HL-60 (cell line): ENCODE measurements at regions not wholly inside any gene's neighbourhood (a gene's known extent, or its start where the extent isn't known, plus 50 kb on each side); places are given as distances from the start of the nearest gene placed in this dataset.

Experiments used
- CTCF ChIP-seq: IDR thresholded peaks from one replicate; pipeline ENCODE4 v1.5.1; 2011; ENCODE audit warnings: low read length, control low read depth, inconsistent platforms; ENCODE audit not compliant: insufficient read depth
- GABPA ChIP-seq: IDR thresholded peaks from 2 replicates; pipeline ENCODE4 v1.6.1; 2012; ENCODE audit warnings: low read depth
- POLR2AphosphoS5 ChIP-seq: IDR thresholded peaks from 2 replicates; pipeline ENCODE4 v1.6.1; 2012; ENCODE audit warnings: low read depth
- REST ChIP-seq: IDR thresholded peaks from 2 replicates; pipeline ENCODE4 v1.6.1; 2012; ENCODE audit warnings: low read depth; ENCODE audit not compliant: insufficient replicate concordance
- SPI1 ChIP-seq: IDR thresholded peaks from 2 replicates; pipeline ENCODE4 v1.6.1; 2012; ENCODE audit warnings: low read depth, mild to moderate bottlenecking, borderline replicate concordance

- TF ChIP-seq CTCF: no peak
- TF ChIP-seq SPI1: no peak
- TF ChIP-seq POLR2AphosphoS5: no peak
- no peak for TF ChIP-seq REST
- TF ChIP-seq GABPA: no peak
These were observed 52.8 kb upstream of the SNAPC3 start for GRCh38 chr9:15369871-15370270.
